IMR-90 (cell line): ENCODE measurements at regions not wholly inside any gene's neighbourhood (a gene's known extent, or its start where the extent isn't known, plus 50 kb on each side); places are given as distances from the start of the nearest gene placed in this dataset.

Experiments
- ATAC-seq: fragments of 200-7000 bp; cut with Tn5 transposase; 2 replicates; pipeline ENCODE4 v1.9.1; 2020; ENCODE audit warnings: low read depth, mild to moderate bottlenecking, moderate library complexity
- BruUV-seq: library from RNA; stranded (reverse); fragments of 400-500 nt; replicated peaks from 2 replicates; lab custom pipeline; 2021; lab: Mats Ljungman, UMichigan
- CTCF ChIA-PET: fragments of 300-600 bp; formaldehyde crosslinking; extraction: SDS; loops from one replicate; lab custom pipeline; 2021; ENCODE audit warnings: antibody characterized with exemption; lab: Yijun Ruan, JAX
- POLR2A ChIA-PET: fragments of 300-600 bp; sonication (Branson Sonifier 250); formaldehyde crosslinking; loops from one replicate; lab custom pipeline; 2022; ENCODE audit warnings: antibody characterized with exemption; ENCODE audit not compliant: unreplicated experiment; lab: Charles Lee
- DNase-seq: peaks from one replicate; pipeline ENCODE4 v3.0.0; 2013
- H2AFZ ChIP-seq: replicated peaks from 2 replicates; pipeline ENCODE3; 2013; ENCODE audit warnings: low read length, mild to moderate bottlenecking; ENCODE audit not compliant: poor library complexity
- H2AK5ac ChIP-seq: 2 replicates; pipeline ENCODE4 v1.6.1; 2013; ENCODE audit warnings: low read depth, low read length, inconsistent platforms
- H2AK9ac ChIP-seq: replicated peaks from 2 replicates; pipeline ENCODE3; 2013; ENCODE audit warnings: mild to moderate bottlenecking, low read depth, low read length, moderate library complexity; ENCODE audit not compliant: poor library complexity
- H2BK120ac ChIP-seq: 2 replicates; pipeline ENCODE4 v1.6.1; 2013; ENCODE audit warnings: low read depth, low read length, inconsistent platforms
- H2BK15ac ChIP-seq: 3 replicates; pipeline ENCODE4 v1.6.1; 2013; ENCODE audit warnings: low read depth, low read length, inconsistent platforms
- H2BK20ac ChIP-seq: 2 replicates; pipeline ENCODE4 v1.6.1; 2013; ENCODE audit warnings: low read depth, mild to moderate bottlenecking, inconsistent platforms, low read length, moderate library complexity
- H2BK5ac ChIP-seq: 2 replicates; pipeline ENCODE4 v1.6.1; 2013; ENCODE audit warnings: mild to moderate bottlenecking, low read depth, low read length, inconsistent platforms; ENCODE audit not compliant: poor library complexity, severe bottlenecking
- H3K14ac ChIP-seq: replicated peaks from 2 replicates; pipeline ENCODE4 v1.6.1; 2013; ENCODE audit warnings: low read depth, low read length, inconsistent platforms
- H3K18ac ChIP-seq: 2 replicates; pipeline ENCODE4 v1.6.1; 2013; ENCODE audit warnings: low read depth, low read length, control low read depth
- H3K23ac ChIP-seq: 2 replicates; pipeline ENCODE4 v1.6.1; 2013; ENCODE audit warnings: low read depth, low read length, inconsistent platforms
- H3K27ac ChIP-seq: 2 replicates; pipeline ENCODE4 v1.5.1; 2013; ENCODE audit warnings: mild to moderate bottlenecking, control low read depth, low read length; ENCODE audit not compliant: insufficient read depth
- H3K27me3 ChIP-seq: 2 replicates; pipeline ENCODE4 v1.6.1; 2013; ENCODE audit warnings: low read length; ENCODE audit not compliant: control insufficient read depth, insufficient read depth
- H3K36me3 ChIP-seq: 2 replicates; pipeline ENCODE4 v1.6.1; 2013; ENCODE audit warnings: low read length, mixed read lengths; ENCODE audit not compliant: control insufficient read depth, insufficient read depth
- H3K4ac ChIP-seq: 2 replicates; pipeline ENCODE4 v1.6.1; 2013; ENCODE audit warnings: low read depth, low read length, inconsistent platforms
- H3K4me1 ChIP-seq: 2 replicates; pipeline ENCODE4 v1.6.1; 2013; ENCODE audit warnings: low read length, mixed read lengths; ENCODE audit not compliant: control insufficient read depth, insufficient read depth
- H3K4me2 ChIP-seq: 2 replicates; pipeline ENCODE4 v1.6.1; 2013; ENCODE audit warnings: low read depth, mild to moderate bottlenecking, control low read depth, low read length, moderate library complexity
- H3K4me3 ChIP-seq: 2 replicates; pipeline ENCODE4 v1.5.1; 2013; ENCODE audit warnings: low read depth, mild to moderate bottlenecking, control low read depth, low read length, moderate library complexity; ENCODE audit not compliant: insufficient read depth
- H3K56ac ChIP-seq: 2 replicates; pipeline ENCODE4 v1.6.1; 2013; ENCODE audit warnings: low read length, inconsistent platforms; ENCODE audit not compliant: insufficient read depth; ENCODE audit errors: extremely low read depth
- H3K79me1 ChIP-seq, 2 experiments: 2 replicates each; pipeline ENCODE4 v1.6.1; 2013; ENCODE audit warnings: low read length in 2 of 2, inconsistent platforms in 1 of 2, low read depth in 1 of 2
- H3K9ac ChIP-seq: 2 replicates; pipeline ENCODE4 v1.6.1; 2013; ENCODE audit warnings: low read depth, low read length, control low read depth
- H3K9me1 ChIP-seq: 2 replicates; pipeline ENCODE4 v1.6.1; 2013; ENCODE audit warnings: low read length, inconsistent platforms; ENCODE audit not compliant: insufficient read depth
- H3K9me3 ChIP-seq: 2 replicates; pipeline ENCODE4 v1.6.1; 2013; ENCODE audit warnings: low read length; ENCODE audit not compliant: control insufficient read depth, insufficient read depth
- H4K20me1 ChIP-seq: 2 replicates; pipeline ENCODE4 v1.6.1; 2013; ENCODE audit warnings: low read length, inconsistent platforms; ENCODE audit not compliant: insufficient read depth
- H4K5ac ChIP-seq: 2 replicates; pipeline ENCODE4 v1.6.1; 2013; ENCODE audit warnings: mild to moderate bottlenecking, low read depth, low read length, control low read depth
- H4K8ac ChIP-seq, 2 experiments: 2 replicates each; pipeline ENCODE4 v1.6.1; 2013; ENCODE audit warnings: low read depth in 2 of 2, low read length in 2 of 2, control low read depth in 1 of 2, inconsistent platforms in 1 of 2
- H4K91ac ChIP-seq: 2 replicates; pipeline ENCODE4 v1.6.1; 2013; ENCODE audit warnings: low read depth, low read length, inconsistent platforms; ENCODE audit not compliant: insufficient read depth
- BHLHE40 ChIP-seq: fragments of 150-350 bp; IDR thresholded peaks from 2 replicates; pipeline ENCODE4 v1.6.1; 2016; ENCODE audit warnings: mild to moderate bottlenecking, low read depth, low read length
- CEBPB ChIP-seq: IDR thresholded peaks from 2 replicates; pipeline ENCODE4 v1.6.1; 2012; ENCODE audit warnings: low read depth, low read length, improper control_type of control experiment
- CHD1 ChIP-seq: IDR thresholded peaks from 2 replicates; pipeline ENCODE4 v1.6.1; 2012; ENCODE audit warnings: low read depth, low read length, improper control_type of control experiment
- FOS ChIP-seq: fragments of 150-350 bp; IDR thresholded peaks from 2 replicates; pipeline ENCODE4 v1.6.1; 2016; ENCODE audit warnings: low read depth, low read length
- MAFK ChIP-seq: IDR thresholded peaks from 2 replicates; pipeline ENCODE4 v1.6.1; 2012; ENCODE audit warnings: low read depth, low read length, improper control_type of control experiment
- MAZ ChIP-seq: IDR thresholded peaks from 2 replicates; pipeline ENCODE4 v1.6.1; 2012; ENCODE audit warnings: low read depth, mild to moderate bottlenecking, low read length, improper control_type of control experiment, moderate library complexity, borderline replicate concordance
- MXI1 ChIP-seq: IDR thresholded peaks from 2 replicates; pipeline ENCODE4 v1.6.1; 2012; ENCODE audit warnings: low read depth, mild to moderate bottlenecking, low read length, moderate library complexity, borderline replicate concordance
- NFE2L2 ChIP-seq: fragments of 150-350 bp; IDR thresholded peaks from 2 replicates; pipeline ENCODE4 v1.6.1; 2016; ENCODE audit warnings: low read depth, mild to moderate bottlenecking, low read length
- POLR2A ChIP-seq: IDR thresholded peaks from 2 replicates; pipeline ENCODE4 v1.6.1; 2012; ENCODE audit warnings: mild to moderate bottlenecking, low read depth, low read length
- RAD21 ChIP-seq: IDR thresholded peaks from 2 replicates; pipeline ENCODE4 v1.6.1; 2012; ENCODE audit warnings: low read length, improper control_type of control experiment
- RCOR1 ChIP-seq: IDR thresholded peaks from 2 replicates; pipeline ENCODE4 v1.6.1; 2012; ENCODE audit warnings: mild to moderate bottlenecking, low read length, improper control_type of control experiment; ENCODE audit not compliant: insufficient replicate concordance
- RFX5 ChIP-seq: IDR thresholded peaks from 2 replicates; pipeline ENCODE4 v1.8.0; 2012; ENCODE audit warnings: low read depth, mild to moderate bottlenecking, low read length, moderate library complexity
- SMC3 ChIP-seq: fragments of 150-350 bp; IDR thresholded peaks from 2 replicates; pipeline ENCODE4 v1.6.1; 2016; ENCODE audit warnings: low read depth, mild to moderate bottlenecking, antibody characterized with exemption, low read length, moderate library complexity
- USF2 ChIP-seq: fragments of 150-350 bp; IDR thresholded peaks from 2 replicates; pipeline ENCODE4 v1.6.1; 2017; ENCODE audit warnings: mild to moderate bottlenecking, antibody characterized with exemption, low read length, low read depth
- WGBS, 2 experiments: methylation state at CpG; one replicate each; pipeline versions ENCODE4 v1.1.5 to v1.1.7; 2013; ENCODE audit warnings: missing lambda C conversion rate in 2 of 2; ENCODE audit not compliant: insufficient read length in 1 of 2; ENCODE audit errors: extremely low coverage in 2 of 2; 5-methylcytosine and 5-hydroxymethylcytosine counted together
- dilution Hi-C: fragments of 300-500 bp; cut with HindIII; formaldehyde crosslinking; loops from one replicate; pipeline ENCODE4 v1.14.3; 2018; ENCODE audit warnings: low sequenced_read_pairs; ENCODE audit not compliant: unreplicated experiment
- in situ Hi-C: fragments of 300-500 bp; cut with MboI; formaldehyde crosslinking; loops from 3 replicates; pipeline ENCODE4 v1.14.3; 2019; ENCODE audit warnings: low sequenced_read_pairs, inconsistent platforms, mixed read lengths
- intact Hi-C: fragments of 100-400 bp; cut with micrococcal nuclease; formaldehyde crosslinking; loops from 2 replicates; pipeline ENCODE4 v1.10.0; 2022
- TF ChIP-seq, protein P1 (sequence below): conservative IDR thresholded peaks from 2 replicates; pipeline ENCODE4 v1.5.1; 2012; ENCODE audit warnings: mild to moderate bottlenecking, low read depth, low read length, improper control_type of control experiment
- TF ChIP-seq, protein P2 (sequence below): fragments of 150-350 bp; IDR thresholded peaks from 2 replicates; pipeline ENCODE4 v1.6.1; 2016; ENCODE audit warnings: low read depth, mild to moderate bottlenecking, low read length, moderate library complexity, borderline replicate concordance

DNA sequence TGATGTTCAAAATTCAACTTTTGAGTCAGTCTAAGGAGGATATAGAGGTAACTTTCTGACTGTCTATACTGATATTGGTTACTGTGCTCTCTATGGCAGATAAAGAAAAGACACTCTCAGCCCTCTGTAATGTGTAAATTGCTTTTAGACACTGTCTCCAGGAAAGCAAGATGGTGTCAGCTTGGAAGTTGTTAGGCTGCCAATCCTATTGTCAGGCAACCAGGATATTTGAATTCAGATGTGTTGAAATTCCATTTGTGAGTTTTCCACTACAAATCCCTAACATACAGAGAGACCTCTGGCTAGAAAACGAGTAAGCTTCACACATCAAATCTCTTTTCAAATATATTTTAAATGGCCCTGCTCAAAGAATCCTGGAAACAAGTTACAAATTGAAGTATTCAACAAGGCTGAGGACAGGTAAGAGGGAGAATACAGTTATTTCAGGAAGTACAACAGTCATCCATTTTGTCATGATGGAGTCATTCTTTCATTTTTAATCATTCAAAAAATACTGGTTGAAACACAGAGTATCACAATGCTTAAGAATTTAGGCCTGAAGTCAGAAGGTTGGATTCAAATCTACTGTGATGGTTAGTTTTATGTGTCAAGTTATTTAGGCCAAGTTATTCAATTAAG is 312.0 kb downstream of the OLFM4 start:
- ChIA-PET POLR2A (no interaction called here), CTCF (no interaction called here)
- Histone ChIP-seq H3K36me3 (no peaks in the 10 kb centered on the region), H4K5ac (no peak overlapping the region), H3K9me3 (peaks cover 9% of the 10 kb centered on the region), H3K27me3 (no peaks in the 10 kb centered on the region), H3K56ac (no peak overlapping the region), H2BK5ac (no peak overlapping the region), H3K4me2 (no peak overlapping the region), H3K4me3 (no peak overlapping the region), H2AFZ (no peak overlapping the region), H2BK20ac (no peak overlapping the region), H3K9me1 (no peaks in the 10 kb centered on the region), H2BK120ac (no peak overlapping the region), H2AK5ac (no peak overlapping the region), H3K14ac (no peak overlapping the region), H4K91ac (no peak overlapping the region), H2BK15ac (no peak overlapping the region), H4K8ac (no peak overlapping the region), H4K20me1 (no peaks in the 10 kb centered on the region), H3K27ac (no peak overlapping the region), H3K4me1 (no peaks in the 10 kb centered on the region), H2AK9ac (no peak overlapping the region), H3K9ac (no peak overlapping the region), H3K79me1 (no peaks in the 10 kb centered on the region), H3K18ac (no peak overlapping the region), H3K23ac (no peak overlapping the region), H3K4ac (no peak overlapping the region)
- TF ChIP-seq BHLHE40 (no peak), MAFK (no peak), MAZ (no peak), RFX5 (no peak), RAD21 (no peak), RCOR1 (no peak), SMC3 (no peak), FOS (no peak), POLR2A (no peak), CEBPB (no peak), MXI1 (no peak), USF2 (no peak), CHD1 (no peak), NFE2L2 (no peak)
- TF ChIP-seq, protein P1, sequence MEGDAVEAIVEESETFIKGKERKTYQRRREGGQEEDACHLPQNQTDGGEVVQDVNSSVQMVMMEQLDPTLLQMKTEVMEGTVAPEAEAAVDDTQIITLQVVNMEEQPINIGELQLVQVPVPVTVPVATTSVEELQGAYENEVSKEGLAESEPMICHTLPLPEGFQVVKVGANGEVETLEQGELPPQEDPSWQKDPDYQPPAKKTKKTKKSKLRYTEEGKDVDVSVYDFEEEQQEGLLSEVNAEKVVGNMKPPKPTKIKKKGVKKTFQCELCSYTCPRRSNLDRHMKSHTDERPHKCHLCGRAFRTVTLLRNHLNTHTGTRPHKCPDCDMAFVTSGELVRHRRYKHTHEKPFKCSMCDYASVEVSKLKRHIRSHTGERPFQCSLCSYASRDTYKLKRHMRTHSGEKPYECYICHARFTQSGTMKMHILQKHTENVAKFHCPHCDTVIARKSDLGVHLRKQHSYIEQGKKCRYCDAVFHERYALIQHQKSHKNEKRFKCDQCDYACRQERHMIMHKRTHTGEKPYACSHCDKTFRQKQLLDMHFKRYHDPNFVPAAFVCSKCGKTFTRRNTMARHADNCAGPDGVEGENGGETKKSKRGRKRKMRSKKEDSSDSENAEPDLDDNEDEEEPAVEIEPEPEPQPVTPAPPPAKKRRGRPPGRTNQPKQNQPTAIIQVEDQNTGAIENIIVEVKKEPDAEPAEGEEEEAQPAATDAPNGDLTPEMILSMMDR, result no peak
- TF ChIP-seq, protein P2, sequence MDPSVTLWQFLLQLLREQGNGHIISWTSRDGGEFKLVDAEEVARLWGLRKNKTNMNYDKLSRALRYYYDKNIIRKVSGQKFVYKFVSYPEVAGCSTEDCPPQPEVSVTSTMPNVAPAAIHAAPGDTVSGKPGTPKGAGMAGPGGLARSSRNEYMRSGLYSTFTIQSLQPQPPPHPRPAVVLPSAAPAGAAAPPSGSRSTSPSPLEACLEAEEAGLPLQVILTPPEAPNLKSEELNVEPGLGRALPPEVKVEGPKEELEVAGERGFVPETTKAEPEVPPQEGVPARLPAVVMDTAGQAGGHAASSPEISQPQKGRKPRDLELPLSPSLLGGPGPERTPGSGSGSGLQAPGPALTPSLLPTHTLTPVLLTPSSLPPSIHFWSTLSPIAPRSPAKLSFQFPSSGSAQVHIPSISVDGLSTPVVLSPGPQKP, result no peak
- DNase-seq (no peak), ATAC-seq (no peak)
- WGBS, 2 experiments, result no CpG with 5 or more reads among the region's 1 CpG
- intact Hi-C loops (no loop called here), in situ Hi-C loops (no loop called here), dilution Hi-C loops (no loop called here)
- no TSS peak for BruUV-seq
